ENCODE measurements at regions not wholly inside any gene's neighbourhood (a gene's known extent, or its start where the extent isn't known, plus 50 kb on each side); places are given as distances from the start of the nearest gene placed in this dataset.

- Histone ChIP-seq H3K27ac (no peak overlapping the region), H3K4me1 (no peaks in the 10 kb centered on the region), H3K4me3 (no peak overlapping the region), H3K27me3 (no peaks in the 10 kb centered on the region), H3K9me3 (no peaks in the 10 kb centered on the region), H3K36me3 (no peaks in the 10 kb centered on the region)
- TF ChIP-seq POLR2A (IDR thresholded peaks at IDR 0.05), result no peak
- TF ChIP-seq CTCF (IDR thresholded peaks at IDR 0.05), result no peak
- DNase-seq, result no peak
Observed at GRCh38 chr16:50925758-50926357, 184.0 kb downstream of the CYLD start.

- no peak overlapping the region for H3K27ac ChIP-seq
- TF ChIP-seq CTCF (IDR thresholded peaks at IDR 0.05) (no peak), POLR2A (IDR thresholded peaks at IDR 0.05) (no peak)
- no peaks in the 10 kb centered on the region for H3K4me1 ChIP-seq
- H3K9me3 ChIP-seq, result no peaks in the 10 kb centered on the region
- no peaks in the 10 kb centered on the region for H3K36me3 ChIP-seq
- no peaks in the 10 kb centered on the region for H3K27me3 ChIP-seq
- no peak for DNase-seq
- no peak overlapping the region for H3K4me3 ChIP-seq
Observed at GRCh38 chr16:50924759-50925545, 183.1 kb downstream of the CYLD start.

- no peaks in the 10 kb centered on the region for H3K4me1 ChIP-seq
- H3K36me3 ChIP-seq, result no peaks in the 10 kb centered on the region
- H3K4me3 ChIP-seq, result no peak overlapping the region
- H3K9me3 ChIP-seq, result no peaks in the 10 kb centered on the region
- no peaks in the 10 kb centered on the region for H3K27me3 ChIP-seq
- no peak overlapping the region for H3K27ac ChIP-seq
- no peak for DNase-seq
- TF ChIP-seq POLR2A (IDR thresholded peaks at IDR 0.05), result no peak
- TF ChIP-seq CTCF (IDR thresholded peaks at IDR 0.05), result no peak
Observed at GRCh38 chr16:50917950-50918703, 176.2 kb downstream of the CYLD start.

GRCh38 chr16:50916040-50916439, 174.2 kb downstream of the CYLD start:
- TF ChIP-seq POLR2A (IDR thresholded peaks at IDR 0.05), result no peak
- no peak for TF ChIP-seq CTCF (IDR thresholded peaks at IDR 0.05)
- no peaks in the 10 kb centered on the region for H3K9me3 ChIP-seq
- no peak overlapping the region for H3K27ac ChIP-seq
- no peaks in the 10 kb centered on the region for H3K4me1 ChIP-seq
- no peak overlapping the region for H3K4me3 ChIP-seq
- no peak for DNase-seq
- no peaks in the 10 kb centered on the region for H3K36me3 ChIP-seq
- no peaks in the 10 kb centered on the region for H3K27me3 ChIP-seq

GRCh38 chr16:50915120-50915519, 173.2 kb downstream of the CYLD start:
- Histone ChIP-seq H3K4me1 (no peaks in the 10 kb centered on the region), H3K4me3 (no peak overlapping the region), H3K27me3 (no peaks in the 10 kb centered on the region), H3K9me3 (no peaks in the 10 kb centered on the region), H3K27ac (no peak overlapping the region), H3K36me3 (no peaks in the 10 kb centered on the region)
- TF ChIP-seq POLR2A (IDR thresholded peaks at IDR 0.05), result no peak
- no peak for TF ChIP-seq CTCF (IDR thresholded peaks at IDR 0.05)
- DNase-seq, result no peak
